Stimulated activated CD8-positive, alpha-beta memory T cell treated with anti-CD3 and anti-CD28 coated beads, Interleukin-15, amount 100 ng/mL, for 48 hours (primary cell): ENCODE measurements at regions not wholly inside any gene's neighbourhood (a gene's known extent, or its start where the extent isn't known, plus 50 kb on each side); places are given as distances from the start of the nearest gene placed in this dataset.
"Not testable (repeated sequence)": the region's sequence is repeated elsewhere in the genome, so short reads cannot be mapped to it uniquely, and the experiment has no call there.

ENCODE experiments used
- DNase-seq, 2 donors: peaks; one replicate each; pipeline ENCODE4 v3.0.0-alpha.2; 2020; ENCODE audit warnings: low read depth in 2 of 2

DNA sequence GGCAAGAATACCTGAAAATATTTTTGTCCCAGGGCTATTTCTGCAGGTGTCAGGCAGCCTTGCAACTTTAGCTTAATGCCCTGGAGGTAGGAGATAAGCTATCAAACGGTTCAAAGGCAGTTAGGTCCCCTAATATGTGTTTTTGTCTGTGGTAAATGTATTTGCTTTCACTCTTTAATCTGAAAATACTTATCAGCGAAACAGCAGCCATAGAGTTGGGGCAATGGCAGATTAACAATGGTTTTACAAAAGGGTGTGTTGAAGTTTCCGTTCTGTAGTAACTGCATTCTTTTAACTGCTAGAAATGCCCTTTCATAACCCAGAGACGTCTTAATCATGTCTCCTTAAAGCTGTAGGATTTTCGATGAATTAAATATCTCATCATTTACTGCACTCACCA, 265.0 kb upstream of the TRIB2 start:
- no peak for DNase-seq

DNA sequence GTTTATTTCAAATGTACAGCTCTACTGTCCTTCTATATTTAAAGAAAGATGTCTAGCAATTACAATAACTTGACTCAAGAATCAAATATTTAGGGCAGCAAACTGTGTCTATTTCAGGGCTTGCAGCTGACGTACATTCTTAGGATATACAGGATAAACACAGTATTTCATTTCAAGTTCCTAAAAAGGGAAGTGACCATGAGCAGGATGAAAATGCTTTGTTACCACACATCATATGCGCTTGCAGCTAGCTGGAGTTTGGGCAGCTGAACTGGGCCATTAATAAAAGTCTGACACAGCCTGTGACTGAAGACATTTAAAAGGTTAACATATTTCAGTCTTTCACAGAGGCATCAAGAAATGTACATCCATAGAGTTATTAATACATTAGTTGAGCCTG, 264.6 kb upstream of the TRIB2 start:
- DNase-seq: no peak

DNA sequence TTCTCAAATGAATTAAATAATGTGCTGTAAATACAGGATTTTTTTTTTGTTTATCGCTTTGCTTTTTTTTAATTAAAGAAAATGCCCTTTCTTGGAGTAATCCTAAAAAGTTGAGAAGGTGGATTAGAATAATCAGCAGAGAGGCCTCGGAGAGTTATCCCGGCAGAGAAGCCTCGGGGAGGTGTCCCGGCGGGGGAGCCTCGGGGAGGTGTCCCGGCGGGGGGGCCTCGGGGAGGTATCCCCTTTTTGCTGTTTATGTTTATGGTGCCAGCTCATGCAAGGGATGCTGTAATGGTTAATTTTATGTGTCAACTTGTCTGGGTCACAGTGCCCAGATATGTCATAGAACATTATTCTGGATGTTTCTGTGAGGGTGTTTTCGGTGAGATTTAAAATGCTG, 263.0 kb upstream of the TRIB2 start:
- no peak for DNase-seq

DNA sequence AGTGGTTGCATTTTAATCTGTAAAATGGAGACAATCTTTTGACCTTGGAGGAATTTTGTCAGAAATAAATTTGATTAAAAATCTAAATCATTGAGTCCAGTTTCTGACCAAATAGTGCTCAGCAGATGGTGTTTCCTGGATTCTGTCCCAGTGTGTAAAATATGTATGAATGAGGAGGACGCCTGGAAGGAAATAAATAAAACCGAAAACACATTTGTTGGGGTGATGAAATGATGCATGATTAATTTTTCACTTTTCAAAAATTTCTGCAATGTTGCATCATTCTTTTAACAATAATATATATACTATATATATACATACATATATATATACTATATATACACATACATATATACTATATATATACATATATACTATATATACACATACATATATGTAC, 261.1 kb upstream of the TRIB2 start:
- no peak for DNase-seq

DNA sequence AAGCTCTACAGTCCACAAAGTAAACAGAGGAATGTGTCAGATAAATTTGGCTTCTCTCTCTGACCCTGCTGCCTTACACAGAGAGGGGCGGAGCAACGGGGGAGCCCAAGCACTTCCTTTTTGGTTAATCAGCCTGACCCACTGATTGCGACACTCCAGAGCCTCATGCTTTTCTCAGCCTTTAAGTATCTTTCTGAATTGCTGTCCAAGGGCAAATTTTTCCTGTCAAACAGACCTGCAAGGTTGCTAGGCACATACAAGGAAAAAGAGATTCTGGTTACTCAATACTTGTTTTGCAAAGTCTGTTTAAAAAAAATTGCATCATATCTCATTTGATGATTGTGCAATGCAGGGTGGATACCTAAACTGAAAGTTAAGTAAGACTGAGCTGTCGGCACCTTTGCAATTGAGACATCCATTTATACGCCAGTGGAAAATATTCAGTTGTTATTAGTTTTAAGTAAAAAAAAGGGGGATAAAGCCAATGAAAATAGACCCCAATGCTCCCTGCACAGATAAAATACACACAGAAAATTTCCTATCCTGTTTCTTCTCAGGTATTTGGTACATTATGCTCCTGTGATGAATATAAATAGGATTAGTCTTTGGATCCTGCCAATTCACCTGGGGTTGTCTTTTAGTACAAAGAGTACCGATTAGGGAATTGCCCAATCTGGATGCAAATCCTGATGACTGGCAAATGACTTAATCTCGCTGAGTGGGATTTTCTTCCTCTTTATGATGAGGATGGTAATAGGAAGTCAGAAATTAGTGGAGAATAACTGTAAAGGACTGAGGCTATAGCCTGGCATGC, 260.2 kb upstream of the TRIB2 start:
- peak; percentile 59 to 62 for DNase-seq

DNA sequence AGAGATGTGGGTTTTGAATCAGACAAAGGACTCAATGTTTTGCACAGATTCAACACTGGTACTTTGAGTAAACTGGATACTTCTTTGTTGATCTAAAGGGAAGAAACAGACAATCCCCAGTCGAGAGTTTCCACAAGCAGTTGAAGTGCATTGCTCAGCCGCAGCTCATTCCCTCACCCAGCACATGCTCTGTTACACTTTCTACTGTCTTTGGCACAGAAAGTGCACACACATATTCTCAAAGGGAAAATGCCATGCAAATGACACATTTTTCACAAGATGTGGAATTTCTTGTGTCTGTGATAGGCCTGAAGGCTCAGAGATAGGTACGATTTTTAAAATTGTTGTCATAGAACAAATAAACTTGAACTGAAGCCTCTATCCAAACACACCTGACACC, 258.9 kb upstream of the TRIB2 start:
- DNase-seq: no peak

DNA sequence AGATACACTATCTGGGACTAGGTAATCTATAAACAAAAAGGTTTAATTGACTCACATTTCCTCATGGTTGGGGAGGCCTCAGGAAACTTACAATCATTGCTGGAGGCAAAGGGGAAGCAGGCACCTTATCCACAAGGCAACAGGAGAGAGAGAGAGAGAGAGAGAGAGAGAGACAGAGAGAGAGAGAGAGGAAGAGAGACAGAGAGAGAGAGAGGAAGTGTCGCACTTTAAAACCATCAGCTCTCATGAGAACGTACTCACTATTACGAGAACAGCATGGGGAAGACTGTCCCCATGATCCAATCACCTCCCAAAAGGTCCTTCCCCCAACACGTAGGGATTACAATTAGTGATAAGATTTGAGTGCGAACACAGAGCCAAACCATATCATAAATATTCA, 253.5 kb upstream of the TRIB2 start:
- DNase-seq: no peak

DNA sequence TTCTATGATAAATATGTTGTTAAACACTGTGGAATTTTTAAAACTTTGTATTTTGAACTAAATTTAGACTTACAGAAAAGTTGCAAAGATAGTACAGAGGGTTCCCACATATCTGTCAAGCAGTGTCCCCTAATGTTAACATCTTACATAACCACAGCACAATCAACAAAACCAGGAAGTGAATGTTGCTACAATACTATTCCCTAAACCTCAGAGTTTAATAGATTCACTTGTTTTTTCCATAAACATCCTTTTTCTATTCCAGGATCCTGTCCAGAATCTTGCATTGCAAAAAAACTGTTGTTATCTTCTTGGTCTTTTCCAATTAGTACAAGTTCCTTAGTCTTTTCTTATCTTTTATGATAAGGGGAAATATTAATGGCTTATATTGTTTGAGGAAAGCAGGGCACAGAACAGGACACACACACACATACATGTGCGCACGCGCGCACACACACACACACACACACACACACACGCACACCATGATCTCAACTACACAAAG, 251.1 kb upstream of the TRIB2 start:
- no peak for DNase-seq

DNA sequence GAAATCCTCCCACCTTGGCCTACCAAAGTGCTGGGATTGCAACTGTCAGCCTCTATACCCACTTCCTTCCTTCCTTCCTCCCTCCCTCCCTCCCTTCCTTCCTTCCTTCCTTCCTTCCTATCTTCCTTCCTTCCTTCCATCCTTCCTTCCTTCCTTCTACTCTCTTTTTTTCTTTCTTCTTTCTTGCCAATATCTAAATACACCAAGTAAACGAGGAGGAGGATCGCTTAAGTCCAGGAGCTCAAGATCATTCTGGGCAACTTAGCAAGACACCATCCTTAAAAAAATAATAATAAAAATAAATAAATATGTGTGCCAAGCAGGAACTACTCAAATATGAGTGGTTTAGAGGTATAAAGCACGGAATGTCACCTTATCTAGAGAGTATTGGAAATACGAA, 249.4 kb upstream of the TRIB2 start:
- no peak for DNase-seq

DNA sequence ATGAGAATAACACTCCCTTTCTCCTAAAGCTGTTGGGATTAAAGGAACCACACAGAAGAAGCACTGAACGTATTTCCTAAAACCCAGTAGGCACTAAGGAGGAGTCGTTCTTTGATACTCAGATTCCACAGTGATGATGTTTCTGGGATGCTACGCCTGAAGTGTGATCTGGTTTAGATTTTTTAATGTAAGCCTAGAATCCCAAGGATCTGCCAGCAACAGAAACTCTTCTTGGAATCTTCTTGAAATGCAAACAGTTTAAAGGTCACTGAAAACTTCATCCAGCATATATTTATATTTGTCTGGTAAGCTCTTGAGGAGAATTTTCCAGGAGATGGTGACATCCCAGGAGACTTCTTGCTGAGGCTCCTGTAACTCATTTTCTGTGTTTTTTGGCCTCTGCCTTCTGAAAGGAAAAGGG, 247.6 kb upstream of the TRIB2 start:
- DNase-seq: no peak

DNA sequence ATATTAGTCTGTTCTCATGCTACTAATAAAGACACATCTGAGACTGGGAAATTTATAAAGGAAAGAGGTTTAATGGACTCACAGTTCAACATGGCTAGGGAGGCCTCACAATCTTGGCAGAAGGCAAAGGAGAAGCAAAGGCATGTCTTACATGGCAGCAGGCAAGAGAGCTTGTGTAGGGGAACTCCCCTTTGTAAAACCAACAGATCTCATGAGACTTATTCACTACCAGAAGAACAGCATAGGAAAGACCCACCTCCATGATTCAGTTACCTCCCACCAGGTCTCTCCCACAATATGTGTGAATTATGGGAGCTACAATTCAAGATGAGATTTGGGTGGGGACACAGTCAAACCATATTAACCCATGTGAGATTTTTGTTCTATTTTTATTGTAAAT, 244.5 kb upstream of the TRIB2 start:
- DNase-seq: not testable (repeated sequence)

DNA sequence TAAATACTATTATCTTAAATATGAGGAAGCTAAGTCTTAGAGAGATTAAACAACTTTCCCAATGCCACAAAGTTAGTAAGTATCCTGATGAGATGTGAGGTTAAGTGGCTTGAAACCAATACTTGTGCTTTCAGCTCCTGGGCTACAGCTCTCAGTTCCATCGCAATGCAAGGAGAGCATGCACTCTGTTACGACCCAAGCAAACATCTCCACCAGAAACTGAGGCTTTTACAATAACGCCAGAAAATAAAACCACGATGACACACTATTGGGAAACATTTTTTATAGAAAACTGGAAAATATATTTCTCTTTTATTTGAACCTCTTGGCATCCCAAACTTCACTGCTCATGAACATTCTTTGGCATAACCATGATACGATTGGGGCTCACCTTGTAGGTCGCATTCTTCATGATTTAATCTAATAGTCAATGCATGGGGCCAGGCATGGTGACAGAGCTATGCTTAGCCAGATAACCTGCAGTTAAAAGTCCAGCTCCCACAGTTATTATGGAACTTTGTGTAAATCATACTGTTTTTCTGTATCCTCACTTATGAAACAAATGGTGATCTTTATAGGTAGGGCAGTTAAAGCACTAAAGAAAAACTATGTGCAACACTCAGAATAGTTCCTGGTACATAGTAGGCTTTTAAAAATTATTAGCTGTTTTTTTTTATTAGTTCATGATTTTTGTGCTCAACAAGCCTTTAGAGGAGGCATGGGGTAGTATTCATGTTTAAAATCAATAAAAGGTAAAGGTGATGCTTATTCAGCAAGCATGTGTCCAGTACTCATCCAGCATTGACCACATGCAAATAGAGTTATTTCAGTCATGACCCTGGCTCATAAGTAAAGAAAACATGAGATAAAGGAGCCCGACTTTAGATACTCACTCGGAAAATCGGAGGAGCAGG, 238.3 kb upstream of the TRIB2 start:
- no peak for DNase-seq

DNA sequence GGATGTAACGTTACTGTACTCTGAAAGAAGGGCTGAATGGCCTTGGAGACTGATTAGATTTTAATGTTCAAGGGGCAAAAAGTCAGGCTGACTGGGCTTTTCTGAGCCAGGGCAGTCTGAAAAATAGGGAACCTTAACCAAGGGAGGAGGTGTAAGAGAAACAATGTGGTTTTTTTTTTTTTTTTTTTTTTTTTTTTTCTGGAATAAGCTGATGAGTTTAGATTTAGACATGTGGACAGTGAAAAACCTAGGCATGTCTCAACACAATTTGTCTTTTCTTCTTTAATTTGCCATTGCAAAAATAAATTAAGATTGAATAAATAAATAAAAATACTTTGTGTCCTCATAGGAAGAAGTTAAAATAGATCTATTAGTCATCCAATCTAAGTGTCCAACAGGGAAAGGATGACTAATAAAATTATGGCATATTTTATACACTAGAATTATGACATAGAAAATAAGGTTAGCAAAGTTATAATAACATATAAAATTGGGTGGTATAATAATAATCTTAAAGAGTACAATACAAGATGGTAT, 237.6 kb upstream of the TRIB2 start:
- DNase-seq: no peak

DNA sequence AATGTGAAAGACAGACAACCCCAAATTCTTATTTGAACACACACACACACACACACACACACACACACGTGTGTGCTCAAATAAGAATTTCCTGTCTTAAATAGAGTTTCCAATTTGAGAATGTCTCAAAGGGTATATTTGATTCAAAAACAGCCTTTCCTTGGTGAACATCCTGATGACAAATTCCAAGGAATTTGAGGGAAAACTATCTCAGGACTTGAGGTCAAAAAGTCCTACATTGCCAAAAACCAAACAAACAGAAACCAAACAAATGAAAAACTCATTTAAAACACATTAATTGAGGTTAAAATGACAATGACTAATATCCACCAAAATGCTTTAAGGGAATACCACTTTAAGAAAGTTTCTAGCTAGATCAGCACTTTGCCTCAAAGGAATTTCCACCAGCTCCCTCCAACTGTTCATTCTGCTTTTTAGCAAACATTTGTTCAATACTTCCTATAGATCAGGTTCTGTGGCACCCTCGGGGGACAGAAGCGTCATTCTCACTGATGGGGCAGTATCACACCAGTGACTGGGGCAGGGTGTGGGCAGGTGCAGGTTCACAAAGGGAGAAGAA, 232.1 kb upstream of the TRIB2 start:
- no peak for DNase-seq

DNA sequence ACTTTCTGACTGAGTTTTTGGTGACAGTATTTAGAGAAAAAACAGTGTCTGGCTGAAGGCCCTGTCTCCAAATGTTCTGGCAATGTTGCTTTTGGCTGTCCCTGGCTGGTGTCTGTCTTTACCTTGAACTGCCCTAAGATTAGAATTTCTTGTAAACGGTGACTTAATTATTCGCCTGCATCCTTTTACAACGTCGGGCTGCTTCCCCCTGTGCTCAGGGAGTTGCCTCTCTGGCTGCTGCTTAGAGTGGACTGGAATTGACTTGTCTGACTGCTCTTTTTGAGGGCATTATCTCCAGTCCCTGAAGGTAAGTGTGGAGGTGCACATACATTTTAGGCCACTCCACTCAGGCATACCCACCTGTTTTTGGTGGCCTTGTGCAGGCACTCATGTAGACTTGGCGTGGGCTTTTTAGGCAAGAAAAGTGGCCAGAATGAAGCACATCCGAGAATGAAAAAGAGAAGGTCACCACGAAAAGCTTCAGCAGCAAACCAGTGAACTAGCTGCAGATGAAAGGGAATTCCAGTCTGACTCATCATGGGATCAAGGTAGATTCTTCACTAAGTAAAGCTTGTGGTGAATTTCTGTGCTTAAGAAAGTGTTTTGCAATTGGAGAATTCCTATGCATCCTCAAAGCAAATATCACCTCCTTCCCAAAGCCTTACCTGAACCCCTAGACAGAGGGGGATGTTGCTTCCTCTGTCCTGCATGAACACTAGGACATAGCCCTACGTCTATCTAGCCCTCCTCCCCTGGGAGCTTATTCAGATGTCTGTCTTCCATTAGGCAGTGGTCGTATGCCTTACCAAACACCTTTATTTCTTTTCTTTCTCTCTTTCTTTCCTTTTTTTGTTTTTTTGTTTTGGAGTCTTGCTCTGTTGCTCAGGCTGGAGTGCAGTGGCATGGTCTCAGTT, 230.3 kb upstream of the TRIB2 start:
- no peak for DNase-seq

DNA sequence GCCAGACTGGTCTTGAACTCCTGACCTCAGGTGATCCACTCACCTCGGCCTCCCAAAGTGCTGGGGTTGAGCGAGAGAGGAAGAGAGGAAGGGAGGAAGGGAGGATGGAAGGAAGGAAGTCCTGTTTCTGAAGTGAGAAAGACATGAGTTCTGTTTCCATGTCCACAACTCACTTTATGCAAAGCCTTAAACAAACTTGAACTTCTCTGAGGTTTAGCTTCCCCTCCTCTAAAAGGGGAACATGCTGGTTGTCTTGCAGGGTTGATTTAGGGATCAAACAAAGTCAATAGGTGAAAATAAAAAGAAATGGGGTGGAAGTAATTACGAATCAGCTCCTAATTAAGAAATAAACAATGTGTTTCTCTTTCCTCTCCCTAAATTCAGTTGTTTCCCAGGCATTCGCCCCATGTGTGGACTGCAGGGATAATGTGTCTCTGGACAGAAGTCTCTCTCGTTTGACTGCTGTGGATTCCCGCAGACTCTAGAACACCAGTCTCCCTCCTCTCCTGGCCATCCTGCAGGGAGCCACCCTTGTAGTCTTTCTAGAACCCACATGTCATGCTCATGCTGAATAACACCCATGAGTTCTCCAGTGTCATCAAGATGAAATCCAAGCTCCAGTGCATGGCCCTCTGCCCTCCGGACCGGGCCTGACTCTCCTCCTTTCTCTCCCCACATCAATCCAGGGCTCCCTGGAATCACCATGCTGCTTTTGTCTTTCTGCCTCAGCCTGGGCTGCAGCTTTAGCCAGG, 229.3 kb upstream of the TRIB2 start:
- no peak for DNase-seq

DNA sequence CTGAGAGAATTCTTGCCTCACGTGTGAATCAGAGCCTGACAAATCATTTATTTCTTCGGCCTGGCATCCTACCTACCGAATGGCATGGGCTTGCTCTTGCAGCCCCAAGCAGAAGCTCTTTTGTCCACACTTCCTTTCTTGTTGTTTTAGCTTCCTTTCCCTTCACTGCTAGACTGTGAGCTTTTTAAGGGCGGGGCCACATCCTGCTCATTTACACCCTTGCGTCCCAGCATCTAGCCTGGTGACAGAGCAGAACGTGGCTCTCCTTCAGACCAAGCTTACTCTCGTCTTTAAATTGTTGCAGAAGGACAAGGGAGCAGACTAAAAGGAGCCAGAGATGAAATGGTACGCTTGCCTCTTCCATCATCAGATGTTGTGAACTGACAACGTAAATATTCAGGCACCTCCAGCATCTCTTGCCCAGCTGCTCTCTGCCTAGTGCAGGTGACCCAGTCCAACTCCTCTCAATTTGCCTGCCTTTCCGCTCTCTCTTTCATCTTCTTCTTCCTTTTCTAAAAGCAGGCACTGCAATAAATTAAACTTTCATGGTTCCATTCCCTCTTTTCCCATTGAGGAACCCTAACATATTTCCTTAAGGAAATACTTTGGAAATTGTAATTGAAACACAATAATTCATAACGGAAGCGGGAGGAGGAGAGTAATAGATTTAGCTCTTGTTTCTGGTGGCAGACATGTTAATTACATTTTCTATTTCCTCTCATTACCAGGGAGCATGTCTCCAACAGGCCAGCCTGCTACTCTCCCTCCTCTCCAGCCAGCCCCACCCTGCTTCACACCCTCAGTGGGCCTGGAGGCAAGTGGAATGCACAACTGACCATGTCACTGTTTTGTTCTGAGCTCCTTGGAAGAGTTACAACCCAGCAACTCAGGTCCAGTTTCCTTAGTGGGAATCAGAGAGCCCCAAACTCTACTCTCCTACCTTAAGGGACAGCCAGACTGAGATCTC, 228.1 kb upstream of the TRIB2 start:
- no peak for DNase-seq

DNA sequence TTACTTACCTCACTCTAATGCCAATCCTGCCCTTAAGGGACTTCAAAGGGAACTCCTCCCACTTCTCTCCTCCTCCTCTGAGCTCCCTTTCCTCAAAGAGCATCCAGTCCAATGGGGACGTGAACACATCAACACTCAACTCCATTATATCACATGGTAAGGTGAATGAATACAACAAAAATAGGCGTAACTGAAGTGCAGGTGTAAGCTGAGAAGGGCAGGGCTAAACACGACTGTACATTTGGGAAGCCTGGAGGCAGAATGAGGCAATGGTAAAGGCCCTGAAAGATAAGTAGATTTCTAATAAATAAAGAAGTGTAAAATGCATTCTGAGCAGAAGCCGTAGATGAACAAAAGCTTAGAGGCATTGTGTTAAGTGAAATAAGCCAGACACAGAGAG, 226.1 kb upstream of the TRIB2 start:
- no peak for DNase-seq

DNA sequence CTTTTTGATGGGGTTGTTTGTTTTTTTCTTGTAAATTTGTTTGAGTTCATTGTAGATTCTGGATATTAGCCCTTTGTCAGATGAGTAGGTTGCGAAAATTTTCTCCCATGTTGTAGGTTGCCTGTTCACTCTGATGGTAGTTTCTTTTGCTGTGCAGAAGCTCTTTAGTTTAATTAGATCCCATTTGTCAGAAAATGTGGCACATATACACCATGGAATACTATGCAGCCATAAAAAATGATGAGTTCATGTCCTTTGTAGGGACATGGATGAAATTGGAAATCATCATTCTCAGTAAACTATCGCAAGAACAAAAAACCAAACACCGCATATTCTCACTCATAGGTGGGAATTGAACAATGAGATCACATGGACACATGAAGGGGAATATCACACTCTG, 224.4 kb upstream of the TRIB2 start:
- DNase-seq: not testable (repeated sequence)
